DMS53 (cell line): ENCODE measurements at regions not wholly inside any gene's neighbourhood (a gene's known extent, or its start where the extent isn't known, plus 50 kb on each side); places are given as distances from the start of the nearest gene placed in this dataset.

Experiments
- DNase-seq: peaks from one replicate; lab custom pipeline; 2025; lab: John Stamatoyannopoulos, UW

DNA sequence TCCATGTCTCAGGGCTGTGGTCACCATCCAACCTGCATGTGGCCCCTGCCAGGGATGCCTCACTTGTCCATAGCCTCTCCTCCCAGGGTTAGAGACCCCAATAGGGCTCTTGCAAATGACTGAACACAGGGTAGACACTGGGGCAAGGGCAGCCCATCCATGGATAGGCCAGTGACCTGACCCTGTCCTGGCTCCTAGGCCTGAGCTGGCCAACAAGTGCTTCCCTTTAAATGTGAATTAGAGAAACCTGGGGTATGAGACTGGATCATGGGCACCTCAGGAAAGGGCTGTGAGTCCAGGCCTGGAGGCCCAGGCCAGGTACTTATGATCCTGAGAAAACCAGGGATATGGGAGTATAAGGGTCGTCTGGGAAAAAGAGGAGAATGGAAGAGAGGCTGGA lies 64.5 kb downstream of the COPS8 start:
- no peak for DNase-seq

DNA sequence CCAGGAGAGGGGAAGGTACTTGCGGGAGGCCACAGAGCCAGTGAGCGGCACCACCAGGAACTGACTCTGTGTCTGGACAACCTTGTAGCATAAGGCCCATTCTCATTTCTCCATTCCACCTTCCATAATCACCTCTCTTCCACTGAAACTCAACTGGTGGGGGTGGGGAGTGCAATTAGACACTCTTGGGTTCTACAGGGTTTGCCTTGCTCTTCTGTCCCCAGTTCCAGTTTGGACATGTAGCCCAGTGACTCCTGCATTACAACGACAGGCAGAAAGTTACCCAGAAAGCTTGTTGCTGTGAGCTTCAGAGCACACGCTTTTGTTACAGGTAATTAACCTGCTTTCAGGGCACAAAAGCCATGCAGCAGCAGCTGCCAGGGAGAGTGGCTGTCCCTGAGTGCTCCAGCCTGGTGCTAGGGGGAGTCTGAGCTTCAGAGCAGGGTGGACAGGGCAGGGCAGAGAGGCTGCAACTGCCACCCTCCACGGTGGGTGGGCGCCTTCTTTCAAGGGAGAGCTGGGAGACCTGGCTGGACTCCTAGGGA lies 65.2 kb downstream of the COPS8 start:
- no peak for DNase-seq

DNA sequence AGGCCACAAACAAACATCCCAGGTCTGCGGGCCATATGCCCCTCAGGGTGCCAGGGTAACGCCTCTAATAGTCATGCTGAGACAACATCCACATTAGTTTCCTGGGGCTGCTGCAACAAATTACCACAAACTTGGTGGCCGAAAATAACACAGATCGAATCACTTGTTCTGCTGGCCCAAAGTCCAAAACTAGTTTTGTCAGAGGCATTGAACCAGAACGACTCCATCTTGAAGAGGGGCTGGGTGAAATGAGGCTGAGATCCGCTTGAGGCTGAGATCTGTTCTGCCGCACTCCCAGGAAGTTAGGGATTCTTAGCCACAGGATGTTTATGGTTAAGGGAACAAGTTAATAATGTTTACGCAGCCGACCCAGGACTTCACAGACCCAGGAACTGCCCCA lies 66.7 kb downstream of the COPS8 start:
- no peak for DNase-seq

DNA sequence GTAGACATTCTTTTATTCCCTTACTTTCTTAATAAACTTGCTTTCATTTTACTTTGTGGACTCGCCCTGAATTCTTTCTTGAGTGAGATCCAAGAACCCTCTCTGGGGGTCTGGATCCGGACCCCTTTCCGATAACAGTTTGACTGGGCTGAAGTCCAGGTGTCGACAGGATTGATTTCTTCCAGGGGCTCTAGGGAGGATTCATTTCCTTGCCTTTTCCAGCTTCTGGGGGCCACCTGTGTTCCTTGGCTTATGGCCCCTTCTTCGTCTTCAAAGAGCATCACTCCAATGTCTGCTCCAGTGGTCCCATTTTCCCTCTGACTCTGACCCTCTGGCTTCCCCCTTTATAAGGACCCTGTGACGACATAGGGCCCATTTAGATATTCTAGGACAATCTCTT lies 67.5 kb downstream of the COPS8 start:
- DNase-seq = no peak

DNA sequence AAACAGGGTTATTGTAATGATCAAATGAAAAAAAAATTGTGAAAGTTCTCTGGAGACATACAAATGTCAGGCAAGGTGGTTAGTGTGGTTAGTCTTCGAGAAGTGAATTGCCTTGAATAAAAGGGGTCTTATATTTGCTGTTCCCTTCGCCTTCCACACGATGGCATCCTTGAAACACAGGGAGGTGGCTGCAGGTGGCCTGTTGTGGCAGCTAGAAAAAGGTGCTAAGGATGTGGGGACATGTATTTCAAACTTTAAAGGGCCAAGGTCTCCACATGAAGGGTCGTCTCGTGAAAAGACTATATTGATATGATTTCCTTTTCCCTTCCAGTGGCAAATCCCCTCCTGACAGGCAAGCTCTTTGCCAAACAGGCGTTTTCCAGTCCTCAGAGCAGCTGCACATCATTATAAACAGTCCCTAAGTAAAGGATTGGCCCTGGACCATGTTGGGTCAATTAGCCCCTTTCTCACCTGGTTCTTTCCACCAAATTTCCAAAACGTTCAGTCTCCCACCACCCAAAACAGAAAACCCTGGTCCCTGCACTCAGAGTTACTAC lies 68.5 kb downstream of the COPS8 start:
- peak; percentile 89 for DNase-seq

DNA sequence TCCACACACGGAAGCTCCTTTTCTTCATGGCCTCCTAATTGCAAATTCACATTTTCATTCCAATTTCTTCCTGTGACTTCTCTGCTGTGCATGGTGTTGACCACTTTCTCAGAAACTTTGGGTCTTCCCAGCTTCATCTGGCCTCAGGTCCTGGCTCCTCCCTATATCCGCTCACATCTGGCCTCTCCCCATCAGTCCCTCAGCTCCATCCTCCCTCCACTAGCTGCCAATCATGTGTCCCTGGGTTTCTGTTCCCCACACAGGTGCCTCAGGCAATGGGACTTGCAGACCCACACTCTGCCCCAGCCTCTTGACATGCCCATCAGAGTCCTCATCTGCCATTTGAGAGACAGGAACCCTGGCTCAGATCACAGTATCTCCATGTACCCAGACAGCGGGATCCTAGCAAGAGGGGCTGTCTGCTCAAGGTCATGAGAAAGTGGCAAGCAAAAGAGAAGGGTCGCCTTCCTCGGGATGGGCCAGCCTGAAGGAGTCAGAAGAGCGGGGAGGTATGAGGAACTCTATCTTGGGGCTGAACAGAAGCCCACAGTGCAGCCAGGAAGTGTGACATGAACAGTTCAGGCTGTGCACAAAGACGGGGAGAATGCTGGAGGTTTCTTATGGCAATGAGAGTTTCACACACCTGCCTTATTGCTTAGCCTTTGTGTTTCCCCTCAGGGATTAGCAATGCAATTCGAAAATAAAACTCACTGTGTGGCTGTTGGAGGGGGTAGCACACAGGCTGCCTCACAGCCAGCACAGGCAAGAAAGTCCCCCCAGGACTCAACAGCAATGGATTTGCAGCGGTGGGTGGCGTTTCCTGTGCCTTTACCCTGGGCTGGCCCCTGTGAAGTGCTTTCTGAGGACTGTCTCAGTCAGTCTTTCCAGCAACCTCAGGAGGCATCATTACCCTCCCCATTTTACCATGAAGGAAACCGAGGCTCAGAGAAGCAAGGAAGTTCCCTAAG lies 69.5 kb downstream of the COPS8 start:
- no peak for DNase-seq

DNA sequence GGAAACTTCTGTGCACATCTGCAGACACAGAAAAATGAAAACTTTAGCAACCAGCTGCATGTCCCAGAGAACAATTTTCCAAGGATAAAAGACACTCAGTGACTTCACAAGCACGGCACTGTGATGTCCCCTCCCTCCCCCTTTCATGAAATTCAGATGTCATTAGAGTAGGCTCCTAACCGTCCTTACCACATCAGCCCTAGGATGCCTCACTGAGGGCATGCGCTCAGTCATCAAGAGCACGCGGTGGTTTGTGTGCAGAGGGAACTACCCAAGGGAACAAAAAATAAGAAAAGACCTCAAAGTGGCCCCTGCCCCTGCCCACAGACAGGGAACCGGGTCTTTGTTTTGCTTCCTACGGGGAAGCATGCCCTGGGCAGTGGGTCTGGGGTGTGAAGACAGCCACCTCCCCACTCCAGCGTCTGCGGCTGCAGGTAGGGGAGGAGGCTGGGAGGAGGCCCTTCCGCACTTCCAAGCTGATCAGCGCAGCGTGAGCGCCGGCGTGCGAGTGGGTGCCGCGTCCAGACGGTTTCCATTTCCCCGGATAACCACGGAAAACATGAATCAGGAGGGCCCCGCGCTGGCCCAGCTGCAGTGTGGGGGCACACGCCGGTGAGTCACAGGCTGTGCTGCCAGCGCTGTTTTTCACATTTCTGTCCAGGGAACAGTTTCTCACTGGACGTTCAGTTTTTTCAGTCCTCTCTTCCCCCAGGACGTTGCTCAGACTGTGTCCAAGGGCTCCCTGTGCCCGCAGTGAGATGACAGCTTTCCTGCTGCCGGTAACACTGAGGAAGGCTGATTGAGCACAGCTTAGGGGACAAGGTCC lies 70.6 kb downstream of the COPS8 start:
- DNase-seq = no peak

DNA sequence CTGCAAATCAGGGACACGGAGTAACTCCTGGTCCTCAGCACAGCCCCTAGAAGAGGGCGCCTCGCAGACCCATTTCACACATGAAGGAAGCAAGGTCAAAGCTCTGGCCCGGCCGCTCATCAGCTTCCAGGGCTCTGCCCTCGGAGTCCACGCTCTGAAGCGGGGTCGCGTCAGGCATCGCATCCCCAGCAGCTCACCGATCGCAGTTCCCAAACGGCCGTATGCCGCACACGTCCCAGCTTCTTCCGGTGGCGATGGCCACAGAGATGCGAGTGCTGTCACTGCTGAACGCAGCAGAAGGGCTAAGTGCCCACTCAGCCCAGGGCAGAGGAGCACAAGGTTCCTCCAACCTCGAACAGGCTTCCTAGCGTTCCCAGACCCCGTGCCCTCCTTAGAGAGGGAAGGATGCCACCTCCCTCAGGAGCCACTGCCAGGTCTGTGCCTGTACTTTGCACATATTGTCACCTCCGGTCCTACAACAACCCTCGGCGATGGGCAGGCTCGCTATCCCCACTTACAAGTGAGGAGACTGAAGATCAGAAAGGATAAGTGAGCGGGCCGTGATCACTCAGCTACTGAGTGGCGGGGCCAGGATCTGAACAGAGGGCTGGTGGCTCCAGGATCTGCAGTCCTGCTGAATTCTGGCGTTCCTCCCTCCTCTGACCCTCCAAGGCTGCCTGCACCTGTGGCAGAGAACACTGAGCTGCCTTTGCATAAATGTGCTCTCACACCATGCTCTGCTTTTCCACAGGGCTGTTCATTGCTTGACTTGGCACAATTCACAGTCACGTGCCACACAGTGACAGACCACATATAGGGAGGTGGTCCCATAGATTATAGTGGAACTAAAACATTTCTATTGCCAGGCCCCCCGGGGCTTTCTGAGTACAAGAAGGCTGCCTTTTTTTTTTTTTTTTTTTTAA lies 71.4 kb downstream of the COPS8 start:
- no peak for DNase-seq

DNA sequence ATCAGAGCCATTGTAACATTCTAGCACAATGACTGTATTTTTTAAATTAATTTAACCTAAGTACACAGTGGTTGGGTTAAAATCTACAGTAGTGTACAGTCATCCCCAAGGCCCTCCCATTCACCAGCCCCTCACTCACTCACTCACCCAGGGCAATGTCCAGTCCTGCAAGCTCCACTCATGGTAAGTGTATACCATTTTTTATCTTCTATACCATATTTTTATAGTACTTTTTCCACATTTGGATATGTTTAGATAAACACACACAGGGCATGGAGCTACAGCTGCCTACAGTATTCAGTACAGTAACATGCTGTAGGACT lies 72.1 kb downstream of the COPS8 start:
- no peak for DNase-seq

DNA sequence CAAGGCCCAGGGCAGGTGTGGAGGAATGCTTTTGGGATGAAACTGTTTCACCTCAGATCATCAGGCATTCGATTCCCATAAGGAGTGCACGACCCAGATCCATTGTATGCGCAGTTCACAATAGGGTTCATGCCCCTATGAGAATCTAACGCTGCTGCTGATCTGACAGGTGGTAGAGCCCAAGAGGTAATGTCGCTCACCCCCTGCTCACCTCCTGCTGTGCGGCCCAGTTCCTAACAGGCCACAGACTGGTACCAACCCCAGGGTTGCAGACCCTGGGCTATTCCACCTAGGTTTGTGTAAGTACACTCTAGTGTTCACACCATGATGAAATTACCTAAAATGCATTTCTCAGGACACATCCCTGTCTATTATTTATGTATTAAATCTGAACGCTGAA lies 72.5 kb downstream of the COPS8 start:
- DNase-seq = no peak

DNA sequence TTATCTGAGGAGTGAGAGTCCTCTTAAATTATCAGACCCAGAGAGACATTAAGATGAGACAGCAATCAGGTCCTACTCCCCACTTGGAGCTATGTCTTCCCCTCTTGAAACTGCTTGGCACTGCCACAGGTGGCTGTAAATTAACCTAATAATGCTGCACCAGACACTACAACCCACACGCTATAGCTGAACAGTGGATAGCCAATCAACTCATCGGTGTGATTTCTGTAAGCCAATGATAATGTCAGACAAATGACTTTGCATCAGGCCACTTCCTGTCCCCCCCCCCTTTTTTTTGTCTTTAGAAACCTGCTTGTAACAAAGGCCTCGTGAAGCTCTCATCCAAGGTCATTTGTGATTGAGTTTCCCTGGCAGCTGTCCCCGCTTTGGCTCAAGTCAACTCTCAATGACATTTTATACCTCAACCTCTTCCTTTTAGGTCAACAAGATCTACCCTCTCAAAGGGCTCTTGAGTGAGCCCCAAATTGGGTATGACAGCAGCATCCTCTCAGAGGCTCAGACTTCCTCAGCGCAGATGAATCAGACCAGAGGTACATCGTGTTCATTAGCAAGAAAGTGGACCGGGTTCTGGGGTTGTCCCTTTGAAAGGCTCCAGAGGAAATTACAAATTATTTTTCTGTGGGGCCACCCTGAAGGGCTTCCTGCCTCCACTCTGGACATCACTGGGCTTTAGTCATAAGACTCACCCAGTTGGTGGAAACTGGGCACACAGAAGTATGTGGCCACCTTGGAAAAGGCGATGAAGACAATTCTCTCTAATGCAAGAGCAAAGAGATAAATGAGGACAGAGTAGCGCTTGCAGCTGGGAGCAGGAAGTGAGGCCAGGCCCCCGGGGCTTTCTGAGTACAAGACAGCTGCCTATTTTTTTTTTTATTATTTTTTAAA lies 73.6 kb downstream of the COPS8 start:
- no peak for DNase-seq

DNA sequence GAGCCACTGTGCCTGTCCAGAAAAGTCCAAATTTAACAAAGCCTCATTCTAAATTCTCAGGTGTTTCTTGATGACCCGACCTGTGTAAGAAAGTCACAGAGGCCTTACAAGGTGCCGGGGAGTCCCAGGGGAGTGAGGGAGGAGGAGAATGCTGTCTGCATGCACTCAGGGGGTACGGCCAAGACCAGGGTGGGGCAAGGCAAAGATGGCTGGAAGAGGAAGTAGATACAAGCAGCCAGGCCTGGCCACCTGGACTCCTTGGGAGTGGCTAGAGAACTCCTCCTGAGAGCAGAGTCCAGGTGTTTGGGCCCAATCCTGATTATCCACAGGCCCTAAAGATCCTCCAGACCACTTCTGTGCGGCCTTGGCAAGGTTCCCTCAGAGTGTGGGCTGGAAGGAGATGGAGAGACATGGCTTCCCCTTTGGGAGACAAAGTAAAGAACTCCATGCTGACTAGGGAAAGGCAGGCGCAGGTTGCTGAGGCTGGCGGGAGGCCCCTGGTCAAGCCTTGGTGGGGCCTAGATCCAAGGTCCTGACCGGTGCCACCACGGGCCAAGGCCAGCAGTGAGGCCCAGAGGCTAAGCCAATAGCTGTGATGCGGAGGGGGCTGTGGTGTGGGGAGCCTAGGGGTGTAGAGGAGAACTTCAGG lies 74.7 kb downstream of the COPS8 start:
- no peak for DNase-seq

DNA sequence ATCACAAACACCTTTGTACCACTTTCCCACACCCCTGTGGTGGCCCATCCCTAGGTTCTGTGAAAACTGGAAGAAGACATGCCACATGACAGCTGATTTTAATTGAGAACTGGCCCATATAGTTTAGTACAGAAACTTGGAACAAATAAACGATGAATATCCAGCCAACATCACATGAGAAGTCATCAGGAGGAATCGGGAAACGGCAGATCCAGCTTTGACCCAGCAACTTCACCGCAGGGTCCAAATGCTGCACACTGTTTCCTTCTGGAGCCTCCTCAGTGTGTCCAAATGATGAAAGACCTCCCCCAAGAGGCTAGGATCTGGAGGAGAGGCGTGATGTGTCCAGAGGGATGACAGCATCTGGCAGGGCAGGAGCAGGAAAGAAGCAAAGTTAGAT lies 75.5 kb downstream of the COPS8 start:
- no peak for DNase-seq

DNA sequence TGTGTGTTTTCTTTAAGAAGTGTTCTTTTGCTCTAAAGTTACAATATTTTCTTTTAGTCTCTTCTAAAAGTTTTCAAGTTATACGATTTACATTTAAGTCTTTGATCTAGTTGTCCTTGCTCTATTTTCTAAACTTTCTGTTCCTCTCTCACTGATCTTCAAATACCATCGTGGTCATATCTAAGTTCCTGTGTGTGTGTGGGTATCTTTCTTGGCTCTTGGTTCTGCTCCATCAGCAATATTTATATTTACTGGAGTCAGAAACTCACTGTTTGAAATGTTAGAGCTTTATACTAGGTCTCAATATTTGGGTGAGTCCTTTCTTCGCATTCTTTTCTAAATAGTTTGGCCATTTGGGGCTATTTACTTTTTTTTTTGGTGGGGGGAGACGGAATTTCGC lies 77.3 kb downstream of the COPS8 start:
- no peak for DNase-seq

DNA sequence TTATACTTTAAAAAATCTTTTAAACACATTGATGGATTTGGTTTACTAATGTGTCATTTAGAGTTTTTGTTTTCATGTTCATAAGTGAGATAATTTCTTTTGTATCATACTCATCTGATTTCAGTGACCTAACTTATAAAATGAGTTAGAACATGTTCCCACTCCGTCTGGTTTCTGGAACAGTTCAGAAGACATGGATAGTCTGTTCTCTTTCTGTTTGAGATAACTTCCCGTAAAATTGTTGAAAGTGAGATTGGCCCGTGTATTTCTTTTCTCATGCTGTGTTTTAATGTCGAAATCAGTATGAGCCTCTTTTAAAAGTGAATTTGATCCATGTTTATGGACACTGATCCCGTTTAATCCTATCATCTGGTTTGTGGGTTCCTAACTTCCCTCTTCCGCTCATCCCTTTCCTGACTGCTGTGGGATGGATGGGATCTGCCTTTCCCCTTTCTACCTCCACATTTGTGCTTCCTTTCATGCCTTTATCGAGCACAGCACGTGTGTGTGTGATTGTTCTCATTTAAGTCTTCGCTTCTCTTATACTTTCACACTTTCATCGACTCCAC lies 78.9 kb downstream of the COPS8 start:
- DNase-seq = no peak

DNA sequence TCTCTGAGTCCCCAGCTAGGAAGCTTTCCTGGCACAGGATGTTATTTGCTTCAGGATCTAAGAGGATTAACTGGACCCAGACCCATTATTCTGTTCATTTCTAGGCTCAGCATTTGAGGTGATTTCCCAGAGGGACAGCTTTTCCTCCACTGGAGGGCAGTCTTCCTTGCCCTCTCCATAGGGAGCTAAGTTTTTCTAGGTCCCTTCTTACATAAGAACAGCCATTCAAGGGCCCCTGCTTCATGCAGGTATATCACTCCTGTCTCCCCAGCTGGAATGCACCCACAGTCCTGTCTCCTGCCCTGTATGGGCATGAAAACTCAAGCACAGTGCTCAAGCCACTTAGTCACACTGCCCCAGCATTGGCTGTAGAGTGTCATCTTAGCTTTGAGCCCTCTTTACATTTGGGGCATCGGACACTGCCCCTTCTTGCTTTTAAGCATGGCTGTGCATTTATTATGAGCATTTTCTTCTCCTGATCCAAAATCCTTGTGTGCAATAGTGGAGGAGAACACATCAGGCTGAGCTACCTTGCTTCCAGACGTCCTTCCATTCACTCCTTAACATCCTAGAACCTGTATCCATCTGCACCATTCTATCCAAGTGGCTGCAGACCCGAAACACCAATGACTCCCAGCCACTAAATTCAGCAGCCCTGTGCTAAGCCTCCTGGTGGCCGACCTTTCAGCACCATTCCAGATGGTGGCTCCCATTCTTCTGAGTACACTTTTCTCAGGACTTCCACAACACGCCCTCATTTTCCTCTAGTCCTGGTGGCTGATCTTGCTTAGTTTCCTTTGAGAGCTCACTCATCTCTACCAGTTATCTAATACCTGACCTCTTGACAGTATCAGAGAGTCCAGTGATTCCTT lies 80.0 kb downstream of the COPS8 start:
- DNase-seq = peak; percentile 88

DNA sequence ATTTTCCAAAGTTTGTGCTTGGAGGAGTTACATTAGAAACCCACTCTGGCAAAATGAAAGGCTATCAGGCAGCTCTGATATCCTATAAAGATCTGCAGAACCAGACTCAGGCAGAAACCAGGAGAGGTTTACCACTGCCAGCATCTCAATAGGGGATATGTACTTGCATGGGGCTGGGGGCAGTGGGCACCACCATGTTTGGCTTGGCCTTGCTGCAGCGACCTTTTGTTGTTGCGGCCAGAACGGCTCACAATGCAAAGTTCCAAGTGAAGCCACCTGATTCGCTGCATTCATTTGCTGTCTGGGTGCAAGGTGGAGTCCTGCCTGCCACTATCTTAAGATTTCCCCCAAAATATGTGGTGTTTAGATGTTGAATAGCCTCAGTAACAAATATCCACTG lies 81.3 kb downstream of the COPS8 start:
- no peak for DNase-seq

DNA sequence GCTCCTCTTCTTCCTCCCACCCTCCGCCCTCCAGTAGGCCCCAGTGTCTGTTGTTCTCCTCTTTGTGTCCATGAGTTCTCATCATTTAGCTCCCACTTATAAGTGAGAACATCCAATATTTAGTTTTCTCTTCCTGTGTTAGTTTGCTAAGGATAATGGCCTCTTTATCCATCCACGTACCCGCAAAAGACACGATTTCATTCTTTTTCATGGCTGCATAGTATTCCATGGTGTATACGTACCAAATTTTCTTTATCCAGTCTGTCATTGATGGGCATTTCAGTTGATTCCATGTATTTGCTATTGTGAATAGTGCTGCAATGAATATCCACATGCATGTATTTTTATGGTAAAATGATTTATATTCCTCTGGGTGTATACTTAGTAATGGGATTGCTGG lies 82.2 kb downstream of the COPS8 start:
- DNase-seq = no peak

DNA sequence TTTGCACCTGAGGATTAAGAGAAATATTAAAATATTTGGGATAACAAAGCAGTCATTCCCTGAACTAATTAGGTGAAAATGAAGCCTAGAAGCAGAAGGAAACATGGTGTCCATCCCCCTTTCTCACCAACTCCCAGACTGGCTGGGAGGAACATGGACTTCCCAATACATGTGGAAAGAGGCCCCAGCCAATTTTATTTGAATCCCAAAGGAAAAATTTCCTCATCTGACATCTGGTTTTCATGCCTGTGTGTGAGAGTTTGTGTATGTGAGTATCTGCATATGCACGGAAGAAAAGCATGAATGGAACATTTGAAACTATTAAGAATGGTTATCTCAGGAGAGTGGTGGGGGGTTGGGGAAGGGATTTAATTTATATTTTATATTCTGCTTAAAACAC lies 84.3 kb downstream of the COPS8 start:
- DNase-seq = no peak
